CD8-positive, alpha-beta memory T cell (primary cell): ENCODE measurements at regions not wholly inside any gene's neighbourhood (a gene's known extent, or its start where the extent isn't known, plus 50 kb on each side); places are given as distances from the start of the nearest gene placed in this dataset.
"Not testable (repeated sequence)": the region's sequence is repeated elsewhere in the genome, so short reads cannot be mapped to it uniquely, and the experiment has no call there.

Source experiments
- CTCF ChIA-PET: fragments of 350-600 bp; sonication (Branson Sonifier 250); formaldehyde crosslinking; loops from one replicate; lab custom pipeline; 2021; ENCODE audit warnings: antibody characterized with exemption; lab: Charles Lee
- POLR2A ChIA-PET: fragments of 350-600 bp; sonication (Branson Sonifier 250); formaldehyde crosslinking; loops from one replicate; lab custom pipeline; 2021; ENCODE audit warnings: antibody characterized with exemption; lab: Charles Lee
- DNase-seq, 5 donors: peaks; one replicate each; pipeline versions ENCODE4 v3.0.0 to v3.0.0-alpha.2; 2020 to 2022; ENCODE audit warnings: mixed read lengths in 1 of 5
- H3K27ac ChIP-seq: one replicate; pipeline ENCODE4 v1.7.0; 2013; ENCODE audit warnings: low read depth, mild to moderate bottlenecking, low read length, moderate library complexity
- H3K27me3 ChIP-seq: 2 replicates; pipeline ENCODE4 v1.7.0; 2013; ENCODE audit warnings: low read length, mild to moderate bottlenecking; ENCODE audit not compliant: insufficient read depth, poor library complexity, severe bottlenecking
- H3K36me3 ChIP-seq: 2 replicates; pipeline ENCODE4 v1.7.0; 2013; ENCODE audit warnings: mild to moderate bottlenecking, low read length, moderate library complexity; ENCODE audit not compliant: insufficient read depth
- H3K4me1 ChIP-seq: 2 replicates; pipeline ENCODE4 v1.7.0; 2013; ENCODE audit warnings: mild to moderate bottlenecking, low read length, moderate library complexity; ENCODE audit not compliant: insufficient read depth
- H3K4me3 ChIP-seq: 2 replicates; pipeline ENCODE4 v1.7.0; 2013; ENCODE audit warnings: mild to moderate bottlenecking, low read length
- H3K9me3 ChIP-seq: 2 replicates; pipeline ENCODE4 v1.7.0; 2013; ENCODE audit warnings: mild to moderate bottlenecking, low read length
- H3K27ac Mint-ChIP-seq, 8 donors: one replicate each; pipeline ENCODE4 v1.8.0; 2020 to 2021; ENCODE audit warnings: mixed read lengths in 8 of 8, mild to moderate bottlenecking in 6 of 8, inconsistent platforms in 3 of 8, moderate library complexity in 3 of 8
- H3K27me3 Mint-ChIP-seq, 2 donors: one replicate each; pipeline ENCODE4 v1.8.0; 2020 to 2021; ENCODE audit warnings: mixed read lengths in 2 of 2, mild to moderate bottlenecking in 1 of 2, moderate library complexity in 1 of 2
- H3K36me3 Mint-ChIP-seq, 3 donors: one replicate each; pipeline ENCODE4 v1.8.0; 2020 to 2021; ENCODE audit warnings: mixed read lengths in 3 of 3, inconsistent platforms in 1 of 3, mild to moderate bottlenecking in 1 of 3
- H3K4me1 Mint-ChIP-seq, 3 donors: one replicate each; pipeline ENCODE4 v1.8.0; 2020 to 2021; ENCODE audit warnings: mixed read lengths in 3 of 3, inconsistent platforms in 1 of 3, mild to moderate bottlenecking in 1 of 3
- H3K4me3 Mint-ChIP-seq, 7 donors: one replicate each; pipeline ENCODE4 v1.8.0; 2020 to 2021; ENCODE audit warnings: mixed read lengths in 7 of 7, mild to moderate bottlenecking in 6 of 7, moderate library complexity in 4 of 7, inconsistent platforms in 2 of 7
- H3K9me3 Mint-ChIP-seq, 5 donors: one replicate each; pipeline ENCODE4 v1.8.0; 2020 to 2022; ENCODE audit warnings: mixed read lengths in 5 of 5, mild to moderate bottlenecking in 3 of 5, moderate library complexity in 2 of 5, inconsistent platforms in 1 of 5

DNA sequence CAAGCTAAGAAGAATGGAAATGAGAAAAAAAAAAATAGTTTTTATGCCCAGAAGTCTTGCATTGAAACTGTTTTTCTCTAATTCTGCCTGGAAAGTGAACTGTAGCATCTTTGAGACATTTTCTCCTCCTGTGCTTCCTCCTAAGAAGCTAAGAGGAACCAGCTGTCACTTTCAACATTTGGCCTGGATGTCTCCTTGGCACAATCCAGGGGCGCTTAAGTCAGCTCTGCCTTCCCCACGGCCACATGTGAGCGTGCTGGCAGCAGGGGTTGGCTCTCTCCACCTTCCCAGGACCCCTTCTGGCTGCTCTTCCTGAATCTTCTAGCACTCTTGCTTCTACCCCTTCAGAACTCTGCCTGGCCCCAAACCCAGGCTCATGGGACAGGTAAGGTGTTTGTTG is 289.6 kb upstream of the ADARB2 start:
- peaks cover 0 to 3% of the 10 kb centered on the region in 2 donors for H3K27me3 Mint-ChIP-seq
- H3K4me1 ChIP-seq, result no peaks in the 10 kb centered on the region
- no peaks in the 10 kb centered on the region for H3K4me1 Mint-ChIP-seq
- H3K4me3 ChIP-seq, result no peak overlapping the region
- ChIA-PET CTCF (no interaction called here), POLR2A (no interaction called here)
- no peaks in the 10 kb centered on the region for H3K9me3 ChIP-seq
- H3K27ac Mint-ChIP-seq, result no peak overlapping the region
- H3K27me3 ChIP-seq, result no peaks in the 10 kb centered on the region
- no peaks in the 10 kb centered on the region for H3K36me3 ChIP-seq
- no peak overlapping the region for H3K4me3 Mint-ChIP-seq
- no peaks in the 10 kb centered on the region for H3K36me3 Mint-ChIP-seq
- H3K9me3 Mint-ChIP-seq, result peaks cover 0 to 3% (median 0%) of the 10 kb centered on the region in 5 donors
- no peak overlapping the region for H3K27ac ChIP-seq
- no peak for DNase-seq

DNA sequence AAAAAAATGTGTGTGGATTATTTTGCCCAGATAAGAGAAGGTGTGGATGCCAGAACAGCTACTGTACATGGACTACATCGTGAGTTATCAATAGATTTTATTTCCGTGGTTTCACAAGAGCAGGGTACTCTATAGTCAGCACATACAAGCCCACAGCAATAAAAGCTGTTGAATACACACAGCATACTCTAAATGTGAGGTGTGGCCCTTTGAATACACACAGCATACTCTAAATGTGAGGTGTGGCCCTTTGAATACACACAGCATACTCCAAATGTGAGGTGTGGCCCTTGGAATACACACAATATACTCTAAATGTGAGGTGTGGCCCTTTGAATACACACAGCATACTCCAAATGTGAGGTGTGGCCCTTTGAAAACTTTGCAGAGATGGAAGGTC is 287.4 kb upstream of the ADARB2 start:
- not testable (repeated sequence) for H3K4me3 Mint-ChIP-seq

DNA sequence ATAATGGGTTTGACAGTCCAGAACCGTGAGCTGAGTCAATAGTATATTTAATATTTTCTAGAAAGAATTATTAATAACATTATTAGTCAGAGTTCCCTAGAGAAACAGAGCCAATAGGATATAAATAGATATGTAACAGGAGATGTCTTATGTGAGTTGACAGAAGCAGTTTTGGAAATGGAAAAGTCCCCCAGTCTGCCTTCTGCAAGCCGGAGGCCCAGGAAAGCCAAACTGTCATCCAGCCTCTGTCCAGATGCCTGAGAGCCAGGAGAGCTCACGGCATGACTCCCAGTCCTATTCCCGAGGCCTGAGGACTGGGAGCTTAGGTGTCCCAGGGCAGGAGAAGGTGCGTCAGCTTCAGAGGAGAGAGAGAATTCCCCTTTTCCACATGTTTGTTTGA is 286.4 kb upstream of the ADARB2 start:
- H3K4me1 ChIP-seq, result no peaks in the 10 kb centered on the region
- H3K36me3 Mint-ChIP-seq, result no peaks in the 10 kb centered on the region
- no peaks in the 10 kb centered on the region for H3K36me3 ChIP-seq
- POLR2A ChIA-PET, result no interaction called here
- peak overlapping the region in 1 of 8 donors; percentile 32 for H3K27ac Mint-ChIP-seq
- no peak overlapping the region for H3K4me3 Mint-ChIP-seq
- DNase-seq, result no peak
- peaks cover 0 to 5% (median 0%) of the 10 kb centered on the region in 5 donors for H3K9me3 Mint-ChIP-seq
- peaks cover 3 to 4% of the 10 kb centered on the region in 2 donors for H3K27me3 Mint-ChIP-seq
- CTCF ChIA-PET, result no interaction called here
- no peak overlapping the region for H3K4me3 ChIP-seq
- H3K27ac ChIP-seq, result no peak overlapping the region
- no peaks in the 10 kb centered on the region for H3K9me3 ChIP-seq
- H3K27me3 ChIP-seq, result no peaks in the 10 kb centered on the region
- no peaks in the 10 kb centered on the region for H3K4me1 Mint-ChIP-seq

More for the DNA sequence above, 287.4 kb upstream of the ADARB2 start:
- H3K27me3 ChIP-seq, H3K27ac ChIP-seq, CTCF ChIA-PET, H3K4me3 ChIP-seq, H3K36me3 ChIP-seq, POLR2A ChIA-PET, H3K27ac Mint-ChIP-seq, DNase-seq, H3K36me3 Mint-ChIP-seq, H3K4me1 ChIP-seq, H3K27me3 Mint-ChIP-seq, H3K9me3 Mint-ChIP-seq, H3K9me3 ChIP-seq, H3K4me1 Mint-ChIP-seq: not testable (repeated sequence)

DNA sequence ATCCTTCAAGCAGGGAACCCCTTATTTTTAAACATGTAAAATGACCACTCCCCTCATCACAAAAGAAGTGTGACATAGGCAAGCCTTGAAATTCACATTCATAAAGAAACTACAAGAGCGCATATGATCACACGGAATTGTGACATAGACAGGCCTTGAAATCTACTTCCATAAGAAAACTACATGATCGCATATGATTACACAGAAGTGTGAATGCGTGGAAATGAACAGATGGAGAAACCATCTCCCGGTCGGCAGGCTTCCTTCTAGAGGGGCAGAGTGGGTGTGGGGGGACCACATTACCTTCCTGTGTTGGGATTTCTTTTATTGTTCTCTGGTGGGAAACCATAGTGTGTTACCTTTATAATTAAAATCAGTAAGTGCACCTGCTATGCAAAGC is 285.1 kb upstream of the ADARB2 start:
- H3K27me3 Mint-ChIP-seq, result peaks cover 3 to 4% of the 10 kb centered on the region in 2 donors
- H3K27ac Mint-ChIP-seq, result no peak overlapping the region
- H3K36me3 Mint-ChIP-seq, result no peaks in the 10 kb centered on the region
- peaks cover 0 to 2% (median 0%) of the 10 kb centered on the region in 5 donors for H3K9me3 Mint-ChIP-seq
- CTCF ChIA-PET, result no interaction called here
- POLR2A ChIA-PET, result no interaction called here
- no peak for DNase-seq
- Histone ChIP-seq H3K4me3 (no peak overlapping the region), H3K9me3 (no peaks in the 10 kb centered on the region), H3K27ac (no peak overlapping the region), H3K36me3 (no peaks in the 10 kb centered on the region), H3K27me3 (no peaks in the 10 kb centered on the region), H3K4me1 (no peaks in the 10 kb centered on the region)
- H3K4me3 Mint-ChIP-seq, result no peak overlapping the region
- no peaks in the 10 kb centered on the region for H3K4me1 Mint-ChIP-seq

DNA sequence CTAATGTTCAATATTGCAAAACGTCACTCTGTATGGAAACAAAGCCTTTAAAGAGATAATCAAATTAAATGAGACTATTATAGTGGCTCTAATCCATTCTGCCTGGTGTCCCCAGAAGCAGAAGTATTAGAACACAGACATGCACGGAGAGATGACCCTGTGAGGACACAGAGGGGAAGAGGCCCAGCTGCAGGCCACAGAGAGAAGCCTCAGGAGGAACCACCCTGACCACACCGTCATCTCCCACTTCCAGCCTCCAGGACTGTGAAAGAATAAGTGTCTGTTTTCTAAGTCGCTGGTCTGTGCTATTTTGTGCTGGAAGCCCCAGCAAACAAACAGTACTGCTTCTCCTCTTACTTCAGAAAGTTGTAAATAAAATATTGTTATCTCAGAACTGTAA is 283.5 kb upstream of the ADARB2 start:
- ChIA-PET CTCF (no interaction called here), POLR2A (no interaction called here)
- Histone ChIP-seq H3K36me3 (no peaks in the 10 kb centered on the region), H3K4me1 (no peaks in the 10 kb centered on the region), H3K27ac (no peak overlapping the region), H3K4me3 (no peak overlapping the region), H3K9me3 (no peaks in the 10 kb centered on the region), H3K27me3 (no peaks in the 10 kb centered on the region)
- H3K27ac Mint-ChIP-seq, result no peak overlapping the region
- H3K4me1 Mint-ChIP-seq, result no peaks in the 10 kb centered on the region
- H3K9me3 Mint-ChIP-seq, result peaks cover 0 to 2% (median 0%) of the 10 kb centered on the region in 5 donors
- H3K27me3 Mint-ChIP-seq, result peaks cover 3 to 4% of the 10 kb centered on the region in 2 donors
- DNase-seq, result no peak
- H3K36me3 Mint-ChIP-seq, result no peaks in the 10 kb centered on the region
- no peak overlapping the region for H3K4me3 Mint-ChIP-seq

DNA sequence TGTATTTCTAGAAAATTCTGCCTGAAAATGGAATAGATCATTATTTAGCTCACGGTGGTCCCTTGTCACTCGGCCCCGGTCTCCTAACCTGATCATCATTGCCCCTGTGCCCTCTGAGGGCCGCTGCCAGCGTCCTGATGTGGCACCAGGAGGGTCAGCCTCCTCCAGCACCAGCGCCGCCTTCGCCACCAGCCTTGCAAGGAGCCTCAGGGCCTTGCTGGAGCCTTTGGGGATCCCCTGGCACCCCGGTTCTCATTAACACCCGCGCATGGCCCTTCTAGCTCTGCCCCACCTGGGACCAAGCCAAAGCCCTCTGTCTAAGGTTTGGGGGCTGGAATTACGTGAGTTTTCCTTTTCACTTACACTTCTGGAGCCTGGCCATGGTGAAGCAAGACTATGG is 282.5 kb upstream of the ADARB2 start:
- H3K4me1 ChIP-seq, result no peaks in the 10 kb centered on the region
- H3K9me3 Mint-ChIP-seq, result peaks cover 0 to 2% (median 0%) of the 10 kb centered on the region in 5 donors
- no peaks in the 10 kb centered on the region for H3K36me3 Mint-ChIP-seq
- no peaks in the 10 kb centered on the region for H3K27me3 ChIP-seq
- ChIA-PET CTCF (no interaction called here), POLR2A (no interaction called here)
- no peaks in the 10 kb centered on the region for H3K4me1 Mint-ChIP-seq
- no peaks in the 10 kb centered on the region for H3K9me3 ChIP-seq
- no peak overlapping the region for H3K27ac Mint-ChIP-seq
- H3K36me3 ChIP-seq, result no peaks in the 10 kb centered on the region
- no peak for DNase-seq
- peaks cover 3 to 4% of the 10 kb centered on the region in 2 donors for H3K27me3 Mint-ChIP-seq
- H3K4me3 Mint-ChIP-seq, result no peak overlapping the region
- H3K27ac ChIP-seq, result no peak overlapping the region
- H3K4me3 ChIP-seq, result no peak overlapping the region

DNA sequence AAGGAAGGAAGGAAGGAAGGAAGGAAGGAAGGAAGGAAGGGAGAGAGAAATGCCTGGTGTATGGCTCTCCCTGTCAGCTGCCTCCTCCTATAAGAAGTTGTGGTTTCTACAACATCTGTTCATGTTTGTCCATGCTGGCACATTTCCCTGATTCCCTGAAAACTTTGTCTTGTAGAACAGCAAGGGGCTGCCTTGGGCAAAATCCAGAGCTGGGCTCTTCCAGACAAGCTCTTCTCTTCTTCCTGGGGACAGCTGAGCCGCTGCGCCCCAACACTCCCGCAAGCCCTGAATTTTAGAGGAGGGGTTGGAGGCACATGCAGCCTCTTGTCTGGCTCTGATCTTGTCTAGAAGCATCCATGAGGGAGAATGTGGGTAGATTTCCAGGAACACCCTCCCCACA is 282.0 kb upstream of the ADARB2 start:
- Mint-ChIP-seq H3K4me3 (no peak overlapping the region), H3K27me3 (peaks cover 3 to 4% of the 10 kb centered on the region in 2 donors), H3K27ac (peak overlapping the region in 1 of 8 donors; percentile 60), H3K9me3 (peaks cover 0 to 2% (median 0%) of the 10 kb centered on the region in 5 donors), H3K4me1 (no peaks in the 10 kb centered on the region), H3K36me3 (no peaks in the 10 kb centered on the region)
- no peak for DNase-seq
- Histone ChIP-seq H3K36me3 (no peaks in the 10 kb centered on the region), H3K27ac (no peak overlapping the region), H3K9me3 (no peaks in the 10 kb centered on the region), H3K4me3 (no peak overlapping the region), H3K4me1 (no peaks in the 10 kb centered on the region), H3K27me3 (no peaks in the 10 kb centered on the region)
- ChIA-PET POLR2A (no interaction called here), CTCF (no interaction called here)

DNA sequence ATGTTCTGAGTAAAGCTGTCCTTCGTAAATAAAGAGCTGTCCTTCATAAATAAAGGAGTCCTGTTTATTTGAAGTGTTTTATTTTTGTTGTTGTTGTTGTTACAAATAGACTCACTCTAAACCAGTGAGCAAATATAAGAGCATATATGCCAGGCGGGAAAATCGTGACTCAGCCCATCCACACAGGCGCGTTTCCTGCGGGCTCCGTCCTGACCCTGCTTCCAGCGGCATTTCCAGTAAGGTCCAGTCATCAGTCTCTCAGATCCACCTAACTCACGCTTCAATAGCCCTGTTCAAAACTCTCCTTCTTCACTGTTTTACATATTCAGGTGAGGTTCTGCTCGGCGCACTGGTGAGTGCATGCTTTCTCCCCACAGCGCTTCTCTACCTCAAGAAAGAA is 277.2 kb upstream of the ADARB2 start:
- no peak overlapping the region for H3K27ac ChIP-seq
- POLR2A ChIA-PET, result no interaction called here
- no peak for DNase-seq
- Mint-ChIP-seq H3K27ac (no peak overlapping the region), H3K4me1 (no peaks in the 10 kb centered on the region), H3K27me3 (no peaks in the 10 kb centered on the region), H3K4me3 (no peak overlapping the region), H3K9me3 (no peaks in the 10 kb centered on the region), H3K36me3 (no peaks in the 10 kb centered on the region)
- H3K36me3 ChIP-seq, result no peaks in the 10 kb centered on the region
- H3K4me1 ChIP-seq, result no peaks in the 10 kb centered on the region
- H3K4me3 ChIP-seq, result no peak overlapping the region
- no peaks in the 10 kb centered on the region for H3K9me3 ChIP-seq
- no peaks in the 10 kb centered on the region for H3K27me3 ChIP-seq
- CTCF ChIA-PET, result no interaction called here

DNA sequence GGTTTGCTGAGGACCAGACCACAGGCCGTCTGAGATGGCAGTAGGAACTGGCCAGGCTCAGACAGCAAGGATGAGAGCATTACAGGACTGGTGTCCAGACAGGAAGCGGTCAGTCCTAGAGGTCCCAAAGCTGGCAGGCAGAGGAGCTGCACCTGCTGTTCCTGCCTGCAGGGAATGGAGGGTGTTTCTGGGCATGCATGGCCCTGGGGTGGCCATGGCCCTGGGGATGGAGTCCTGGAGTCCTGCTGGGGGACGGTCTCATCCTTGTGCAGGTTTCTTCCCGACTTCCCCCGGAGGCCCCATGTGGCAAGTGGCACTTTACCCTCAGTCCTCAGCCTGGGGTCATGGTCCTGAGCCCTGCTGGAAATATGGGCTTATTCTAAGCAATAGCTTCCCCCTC is 274.9 kb upstream of the ADARB2 start:
- Mint-ChIP-seq H3K27me3 (no peaks in the 10 kb centered on the region), H3K4me1 (no peaks in the 10 kb centered on the region), H3K4me3 (no peak overlapping the region), H3K9me3 (peaks cover 0 to 3% (median 0%) of the 10 kb centered on the region in 5 donors), H3K27ac (no peak overlapping the region), H3K36me3 (no peaks in the 10 kb centered on the region)
- no peak for DNase-seq
- H3K27me3 ChIP-seq, result no peaks in the 10 kb centered on the region
- ChIA-PET POLR2A (no interaction called here), CTCF (no interaction called here)
- no peaks in the 10 kb centered on the region for H3K9me3 ChIP-seq
- H3K4me1 ChIP-seq, result no peaks in the 10 kb centered on the region
- no peaks in the 10 kb centered on the region for H3K36me3 ChIP-seq
- no peak overlapping the region for H3K27ac ChIP-seq
- H3K4me3 ChIP-seq, result no peak overlapping the region
